ENCODE measurements at regions not wholly inside any gene's neighbourhood (a gene's known extent, or its start where the extent isn't known, plus 50 kb on each side); places are given as distances from the start of the nearest gene placed in this dataset.

- no peak for TF ChIP-seq CTCF (IDR thresholded peaks at IDR 0.05; ENCODE audit: poor library complexity, severe bottlenecking)
- no peak for TF ChIP-seq POLR2AphosphoS5 (IDR thresholded peaks at IDR 0.05)
- no peak for TF ChIP-seq EZH2 (IDR thresholded peaks at IDR 0.05; ENCODE audit: borderline replicate concordance, insufficient read depth, low read length, poor library complexity, severe bottlenecking)
- no peak for TF ChIP-seq TAF1 (IDR thresholded peaks at IDR 0.05; ENCODE audit: low read depth)
Observed at GRCh38 chr6:153702671-153703070, 336.4 kb upstream of the OPRM1 start.

All from neural cell (in vitro differentiated cells).